OCI-LY1 (cell line): ENCODE measurements at regions not wholly inside any gene's neighbourhood (a gene's known extent, or its start where the extent isn't known, plus 50 kb on each side); places are given as distances from the start of the nearest gene placed in this dataset.
"Not testable (repeated sequence)": the region's sequence is repeated elsewhere in the genome, so short reads cannot be mapped to it uniquely, and the experiment has no call there.

Experiments
- H2AFZ ChIP-seq: fragments of 200-600 bp; sonication (generic), shearing (Covaris generic); 2 replicates; pipeline ENCODE4 v1.6.0; 2014; ENCODE audit warnings: antibody characterized with exemption, mild to moderate bottlenecking, low read length
- H3F3A ChIP-seq: fragments of 200-600 bp; sonication (generic), shearing (Covaris generic); 2 replicates; pipeline ENCODE4 v1.6.0; 2014; ENCODE audit warnings: mild to moderate bottlenecking, antibody characterized with exemption, low read length, moderate library complexity; ENCODE audit not compliant: insufficient read depth
- H3K27ac ChIP-seq: fragments of 200-600 bp; sonication (generic); 2 replicates; pipeline ENCODE4 v1.5.1; 2014; ENCODE audit warnings: low read length, mixed run types, mild to moderate bottlenecking, low read depth; ENCODE audit not compliant: poor library complexity, severe bottlenecking
- H3K27me3 ChIP-seq: fragments of 200-600 bp; sonication (generic); 2 replicates; pipeline ENCODE4 v1.6.0; 2014; ENCODE audit warnings: antibody characterized with exemption, mild to moderate bottlenecking, low read length, moderate library complexity; ENCODE audit not compliant: insufficient read depth
- H3K36me3 ChIP-seq: fragments of 200-600 bp; sonication (generic); 2 replicates; pipeline ENCODE4 v1.6.1; 2014; ENCODE audit warnings: mild to moderate bottlenecking, antibody characterized with exemption, low read length, moderate library complexity, mixed read lengths; ENCODE audit not compliant: insufficient read depth
- H3K4me1 ChIP-seq: fragments of 200-600 bp; sonication (generic); 2 replicates; pipeline ENCODE4 v1.5.1; 2014; ENCODE audit warnings: mild to moderate bottlenecking, low read length, moderate library complexity; ENCODE audit not compliant: insufficient read depth, severe bottlenecking
- H3K4me2 ChIP-seq: fragments of 200-600 bp; sonication (generic), shearing (Covaris generic); 2 replicates; pipeline ENCODE4 v1.6.1; 2014; ENCODE audit warnings: low read length
- H3K4me3 ChIP-seq: fragments of 200-600 bp; sonication (generic); 2 replicates; pipeline ENCODE4 v1.5.1; 2014; ENCODE audit warnings: low read length, low read depth, mild to moderate bottlenecking, mixed read lengths; ENCODE audit not compliant: poor library complexity, severe bottlenecking
- H3K79me2 ChIP-seq: fragments of 200-600 bp; shearing (Covaris generic); 2 replicates; pipeline ENCODE4 v1.6.1; 2016; ENCODE audit warnings: mixed run types, low read length, mixed read lengths; ENCODE audit not compliant: insufficient read depth
- H3K9ac ChIP-seq: fragments of 200-600 bp; sonication (generic), shearing (Covaris generic); 2 replicates; pipeline ENCODE4 v1.6.1; 2014; ENCODE audit warnings: mild to moderate bottlenecking, low read length, mixed read lengths
- H3K9me2 ChIP-seq: fragments of 200-600 bp; sonication (generic), shearing (Covaris generic); 2 replicates; pipeline ENCODE4 v1.6.1; 2014; ENCODE audit warnings: low read depth, mild to moderate bottlenecking, low read length, mixed read lengths
- H3K9me3 ChIP-seq: fragments of 200-600 bp; shearing (Covaris generic); 2 replicates; pipeline ENCODE4 v1.6.1; 2014; ENCODE audit warnings: low read length, mixed read lengths
- H4K20me1 ChIP-seq: fragments of 200-600 bp; sonication (generic), shearing (Covaris generic); 2 replicates; pipeline ENCODE4 v1.6.0; 2016; ENCODE audit warnings: mild to moderate bottlenecking, low read length; ENCODE audit not compliant: insufficient read depth
- CTCF ChIP-seq: fragments of 200-600 bp; sonication (generic), shearing (Covaris generic); IDR thresholded peaks from 2 replicates; pipeline ENCODE4 v1.5.1; 2017; ENCODE audit warnings: mild to moderate bottlenecking, antibody characterized with exemption, low read length, moderate library complexity, mixed read lengths
- EZH2 ChIP-seq: fragments of 200-600 bp; sonication (generic), shearing (Covaris generic); IDR thresholded peaks from 2 replicates; pipeline ENCODE4 v1.8.0; 2017; ENCODE audit warnings: borderline replicate concordance, mixed run types, mild to moderate bottlenecking, antibody characterized with exemption, low read length, moderate library complexity, mixed read lengths

- no peaks in the 10 kb centered on the region for H3K79me2 ChIP-seq
- H3K4me2 ChIP-seq = no peak overlapping the region
- no peak overlapping the region for H2AFZ ChIP-seq
- no peaks in the 10 kb centered on the region for H3K9me2 ChIP-seq
- H3K9ac ChIP-seq = no peak overlapping the region
- no peak overlapping the region for H3K4me3 ChIP-seq
- no peak overlapping the region for H3K27ac ChIP-seq
- no peaks in the 10 kb centered on the region for H3K27me3 ChIP-seq
- no peaks in the 10 kb centered on the region for H3F3A ChIP-seq
- TF ChIP-seq EZH2 = no peak
- no peak for TF ChIP-seq CTCF
- no peaks in the 10 kb centered on the region for H4K20me1 ChIP-seq
- H3K9me3 ChIP-seq = no peaks in the 10 kb centered on the region
- no peaks in the 10 kb centered on the region for H3K36me3 ChIP-seq
- no peaks in the 10 kb centered on the region for H3K4me1 ChIP-seq
These were observed 65.7 kb upstream of the PTPRK start for GRCh38 chr6:128586095-128586494.

- Histone ChIP-seq H2AFZ (no peak overlapping the region), H3K9ac (no peak overlapping the region), H3K36me3 (no peaks in the 10 kb centered on the region), H3K27me3 (no peaks in the 10 kb centered on the region), H3K9me3 (no peaks in the 10 kb centered on the region), H4K20me1 (no peaks in the 10 kb centered on the region), H3F3A (no peaks in the 10 kb centered on the region), H3K27ac (no peak overlapping the region), H3K79me2 (no peaks in the 10 kb centered on the region), H3K4me3 (no peak overlapping the region), H3K9me2 (no peaks in the 10 kb centered on the region), H3K4me1 (no peaks in the 10 kb centered on the region), H3K4me2 (no peak overlapping the region)
- TF ChIP-seq EZH2 = no peak
These were observed 60.1 kb upstream of the PTPRK start for GRCh38 chr6:128580224-128581110.

- H3K27me3 ChIP-seq, H4K20me1 ChIP-seq, H3K4me3 ChIP-seq, H3K27ac ChIP-seq, H3K9ac ChIP-seq, H3F3A ChIP-seq, H3K4me2 ChIP-seq, H3K9me2 ChIP-seq, H3K79me2 ChIP-seq, H3K36me3 ChIP-seq, H2AFZ ChIP-seq, H3K9me3 ChIP-seq, H3K4me1 ChIP-seq: not testable (repeated sequence)
These were observed 54.9 kb upstream of the PTPRK start for GRCh38 chr6:128575254-128575653.

GRCh38 chr6:128574402-128574801 is 54.0 kb upstream of the PTPRK start:
- H3K9ac ChIP-seq = no peak overlapping the region
- no peaks in the 10 kb centered on the region for H3K4me1 ChIP-seq
- H2AFZ ChIP-seq = no peak overlapping the region
- no peak overlapping the region for H3K27ac ChIP-seq
- H3K79me2 ChIP-seq = no peaks in the 10 kb centered on the region
- H3K4me3 ChIP-seq = no peak overlapping the region
- H3K36me3 ChIP-seq = no peaks in the 10 kb centered on the region
- no peaks in the 10 kb centered on the region for H4K20me1 ChIP-seq
- no peak overlapping the region for H3K4me2 ChIP-seq
- H3F3A ChIP-seq = no peaks in the 10 kb centered on the region
- H3K9me3 ChIP-seq = no peaks in the 10 kb centered on the region
- TF ChIP-seq CTCF = no peak
- TF ChIP-seq EZH2 = no peak
- H3K9me2 ChIP-seq = no peaks in the 10 kb centered on the region
- no peaks in the 10 kb centered on the region for H3K27me3 ChIP-seq
